CD4-positive, alpha-beta memory T cell (primary cell): ENCODE measurements at regions not wholly inside any gene's neighbourhood (a gene's known extent, or its start where the extent isn't known, plus 50 kb on each side); places are given as distances from the start of the nearest gene placed in this dataset.

Source experiments
- CTCF ChIA-PET: fragments of 350-600 bp; sonication (Branson Sonifier 250); formaldehyde crosslinking; loops from one replicate; lab custom pipeline; 2021; ENCODE audit warnings: inconsistent platforms; ENCODE audit not compliant: partially characterized antibody; lab: Charles Lee
- POLR2A ChIA-PET: fragments of 350-600 bp; sonication (Branson Sonifier 250); formaldehyde crosslinking; loops from one replicate; lab custom pipeline; 2021; ENCODE audit not compliant: partially characterized antibody; lab: Charles Lee
- DNase-seq, 5 donors: peaks; one replicate each; pipeline versions ENCODE4 v3.0.0 to v3.0.0-alpha.2; 2020 to 2022; ENCODE audit warnings: mixed read lengths in 1 of 5
- H3K27ac ChIP-seq: one replicate; pipeline ENCODE4 v1.7.0; 2013; ENCODE audit warnings: low read depth, low read length
- H3K27me3 ChIP-seq: 2 replicates; pipeline ENCODE4 v1.7.0; 2013; ENCODE audit warnings: mild to moderate bottlenecking, low read length, moderate library complexity; ENCODE audit not compliant: insufficient read depth
- H3K36me3 ChIP-seq: 2 replicates; pipeline ENCODE4 v1.7.0; 2013; ENCODE audit warnings: mild to moderate bottlenecking, low read length, moderate library complexity; ENCODE audit not compliant: insufficient read depth
- H3K4me1 ChIP-seq: 2 replicates; pipeline ENCODE4 v1.7.0; 2013; ENCODE audit warnings: mild to moderate bottlenecking, low read length, moderate library complexity; ENCODE audit not compliant: insufficient read depth
- H3K4me3 ChIP-seq, 2 donors: one replicate each; pipeline ENCODE4 v1.7.0; 2013; ENCODE audit warnings: low read length in 2 of 2, mild to moderate bottlenecking in 1 of 2
- H3K9me3 ChIP-seq, 2 donors: one replicate each; pipeline ENCODE4 v1.7.0; 2013; ENCODE audit warnings: low read length in 2 of 2, control low read depth in 1 of 2; ENCODE audit not compliant: control insufficient read depth in 1 of 2
- H3K27ac Mint-ChIP-seq, 7 donors: one replicate each; pipeline ENCODE4 v1.8.0; 2020 to 2021; ENCODE audit warnings: mixed read lengths in 7 of 7, mild to moderate bottlenecking in 6 of 7, inconsistent platforms in 3 of 7, moderate library complexity in 3 of 7
- H3K27me3 Mint-ChIP-seq, 2 donors: one replicate each; pipeline ENCODE4 v1.8.0; 2020 to 2021; ENCODE audit warnings: mixed read lengths in 2 of 2
- H3K36me3 Mint-ChIP-seq, 2 donors: one replicate each; pipeline ENCODE4 v1.8.0; 2020 to 2021; ENCODE audit warnings: mixed read lengths in 2 of 2, inconsistent platforms in 1 of 2, mild to moderate bottlenecking in 1 of 2
- H3K4me1 Mint-ChIP-seq, 4 donors: one replicate each; pipeline ENCODE4 v1.8.0; 2020 to 2021; ENCODE audit warnings: mixed read lengths in 4 of 4, mild to moderate bottlenecking in 1 of 4
- H3K4me3 Mint-ChIP-seq, 8 donors: one replicate each; pipeline ENCODE4 v1.8.0; 2020 to 2021; ENCODE audit warnings: mixed read lengths in 8 of 8, mild to moderate bottlenecking in 7 of 8, moderate library complexity in 6 of 8, inconsistent platforms in 3 of 8
- H3K9me3 Mint-ChIP-seq, 8 donors: one replicate each; pipeline ENCODE4 v1.8.0; 2020 to 2021; ENCODE audit warnings: mixed read lengths in 8 of 8, mild to moderate bottlenecking in 5 of 8, inconsistent platforms in 3 of 8, moderate library complexity in 1 of 8
- intact Hi-C: fragments of 100-400 bp; cut with micrococcal nuclease; formaldehyde crosslinking; loops from one replicate; pipeline ENCODE4 v1.15.1; 2023

GRCh38 chrX:121227888-121228287, 180.5 kb downstream of the GLUD2 start:
- Histone ChIP-seq H3K4me3 (no peak overlapping the region), H3K4me1 (no peaks in the 10 kb centered on the region), H3K27ac (no peak overlapping the region), H3K27me3 (no peaks in the 10 kb centered on the region), H3K9me3 (no peaks in the 10 kb centered on the region), H3K36me3 (no peaks in the 10 kb centered on the region)
- Mint-ChIP-seq H3K36me3 (no peaks in the 10 kb centered on the region), H3K4me1 (peaks cover 0 to 4% (median 0%) of the 10 kb centered on the region in 4 donors), H3K27ac (no peak overlapping the region), H3K27me3 (no peaks in the 10 kb centered on the region), H3K9me3 (peaks cover 0 to 3% (median 0%) of the 10 kb centered on the region in 8 donors), H3K4me3 (no peak overlapping the region)
- intact Hi-C loops = no loop called here
- no peak for DNase-seq
- CTCF ChIA-PET = no interaction called here
- POLR2A ChIA-PET = no interaction called here

- Histone ChIP-seq H3K9me3 (no peaks in the 10 kb centered on the region), H3K27me3 (no peaks in the 10 kb centered on the region), H3K4me3 (no peak overlapping the region), H3K4me1 (no peaks in the 10 kb centered on the region), H3K36me3 (no peaks in the 10 kb centered on the region), H3K27ac (no peak overlapping the region)
- intact Hi-C loops = no loop called here
- no peaks in the 10 kb centered on the region for H3K27me3 Mint-ChIP-seq
- peak overlapping the region in 1 of 7 donors; percentile 41 for H3K27ac Mint-ChIP-seq
- peaks cover 0 to 5% (median 0%) of the 10 kb centered on the region in 8 donors for H3K9me3 Mint-ChIP-seq
- H3K4me3 Mint-ChIP-seq = peak overlapping the region in 2 of 8 donors; percentile 10 to 20
- DNase-seq = peak in 1 of 5 donors; percentile 9
- peaks cover 0 to 6% (median 0%) of the 10 kb centered on the region in 4 donors for H3K4me1 Mint-ChIP-seq
- H3K36me3 Mint-ChIP-seq = no peaks in the 10 kb centered on the region
- POLR2A ChIA-PET = no interaction called here
- CTCF ChIA-PET = no interaction called here
Measured at GRCh38 chrX:121231566-121232358, 184.4 kb downstream of the GLUD2 start.

DNA sequence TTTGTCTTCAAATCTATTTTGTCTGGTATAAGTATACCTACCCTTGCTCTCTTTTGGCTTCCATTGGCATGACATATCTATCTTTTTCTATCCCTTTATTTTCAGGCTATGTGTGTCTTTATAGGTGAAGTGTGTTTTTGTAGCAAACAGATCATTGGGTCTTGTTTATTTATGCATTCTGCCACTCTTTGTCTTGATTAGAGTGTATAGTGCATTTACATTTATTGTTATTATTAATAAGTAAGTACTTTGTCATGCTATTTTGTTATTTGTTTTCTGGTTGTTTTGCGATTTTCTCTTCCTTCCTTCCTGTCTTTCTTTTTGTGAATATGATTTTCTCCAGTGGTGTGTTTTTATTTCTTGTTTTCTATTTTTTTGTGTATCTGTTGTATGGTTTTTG, 188.6 kb downstream of the GLUD2 start:
- ChIA-PET POLR2A (no interaction called here), CTCF (no interaction called here)
- Histone ChIP-seq H3K27ac (no peak overlapping the region), H3K27me3 (no peaks in the 10 kb centered on the region), H3K36me3 (no peaks in the 10 kb centered on the region), H3K4me1 (no peaks in the 10 kb centered on the region), H3K9me3 (no peaks in the 10 kb centered on the region), H3K4me3 (no peak overlapping the region)
- H3K27me3 Mint-ChIP-seq = no peaks in the 10 kb centered on the region
- H3K36me3 Mint-ChIP-seq = no peaks in the 10 kb centered on the region
- H3K9me3 Mint-ChIP-seq = peaks cover 0 to 5% (median 0%) of the 10 kb centered on the region in 8 donors
- no peak for DNase-seq
- H3K4me1 Mint-ChIP-seq = peaks cover 0 to 4% (median 0%) of the 10 kb centered on the region in 4 donors
- H3K27ac Mint-ChIP-seq = no peak overlapping the region
- intact Hi-C loops = no loop called here
- H3K4me3 Mint-ChIP-seq = no peak overlapping the region

DNA sequence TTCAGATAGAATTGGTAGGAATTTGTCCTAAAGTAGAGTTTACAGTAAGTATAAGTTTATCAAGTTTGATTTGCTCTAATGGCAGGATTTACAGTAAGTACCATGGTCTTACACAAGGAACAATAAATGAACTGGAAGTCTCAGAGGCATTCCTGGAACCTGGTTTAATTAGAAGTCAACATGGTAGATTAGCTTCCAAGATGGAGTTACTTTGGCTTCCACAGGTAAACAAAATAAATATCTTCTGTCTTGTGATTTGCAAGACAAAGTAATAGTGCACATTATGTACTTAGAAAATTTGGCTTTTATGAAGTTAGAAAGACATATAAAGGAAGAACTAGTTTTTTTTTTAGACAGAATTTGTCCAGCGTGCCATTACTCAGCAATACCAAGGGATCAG, 190.7 kb downstream of the GLUD2 start:
- H3K4me3 ChIP-seq = no peak overlapping the region

GRCh38 chrX:121244511-121244910, 197.1 kb downstream of the GLUD2 start:
- Histone ChIP-seq H3K9me3 (no peaks in the 10 kb centered on the region), H3K4me3 (no peak overlapping the region), H3K27ac (no peak overlapping the region), H3K36me3 (no peaks in the 10 kb centered on the region), H3K27me3 (no peaks in the 10 kb centered on the region), H3K4me1 (no peaks in the 10 kb centered on the region)
- Mint-ChIP-seq H3K27ac (no peak overlapping the region), H3K4me3 (no peak overlapping the region), H3K27me3 (peaks cover 0 to 4% of the 10 kb centered on the region in 2 donors), H3K36me3 (no peaks in the 10 kb centered on the region), H3K4me1 (no peaks in the 10 kb centered on the region), H3K9me3 (no peaks in the 10 kb centered on the region)
- intact Hi-C loops = no loop called here
- DNase-seq = no peak
- POLR2A ChIA-PET = no interaction called here
- CTCF ChIA-PET = no interaction called here

More for the DNA sequence above, 190.7 kb downstream of the GLUD2 start:
- peaks cover 0 to 4% of the 10 kb centered on the region in 2 donors for H3K27me3 Mint-ChIP-seq
- H3K36me3 ChIP-seq = no peaks in the 10 kb centered on the region
- no peaks in the 10 kb centered on the region for H3K36me3 Mint-ChIP-seq
- no peak overlapping the region for H3K27ac Mint-ChIP-seq
- no peak overlapping the region for H3K4me3 Mint-ChIP-seq
- no peak for DNase-seq
- H3K9me3 Mint-ChIP-seq = peaks cover 0 to 5% (median 0%) of the 10 kb centered on the region in 8 donors
- H3K4me1 ChIP-seq = no peaks in the 10 kb centered on the region
- POLR2A ChIA-PET = no interaction called here
- H3K27ac ChIP-seq = no peak overlapping the region
- H3K9me3 ChIP-seq = no peaks in the 10 kb centered on the region
- H3K4me1 Mint-ChIP-seq = peaks cover 0 to 1% (median 0%) of the 10 kb centered on the region in 4 donors
- CTCF ChIA-PET = no interaction called here
- intact Hi-C loops = no loop called here
- no peaks in the 10 kb centered on the region for H3K27me3 ChIP-seq

GRCh38 chrX:121245763-121246162, 198.4 kb downstream of the GLUD2 start:
- H3K27me3 Mint-ChIP-seq = peaks cover 0 to 4% of the 10 kb centered on the region in 2 donors
- H3K4me3 Mint-ChIP-seq = no peak overlapping the region
- ChIA-PET CTCF (no interaction called here), POLR2A (no interaction called here)
- no peak overlapping the region for H3K27ac Mint-ChIP-seq
- H3K4me3 ChIP-seq = no peak overlapping the region
- no peaks in the 10 kb centered on the region for H3K9me3 Mint-ChIP-seq
- H3K36me3 Mint-ChIP-seq = no peaks in the 10 kb centered on the region
- H3K4me1 ChIP-seq = no peaks in the 10 kb centered on the region
- no peaks in the 10 kb centered on the region for H3K9me3 ChIP-seq
- H3K4me1 Mint-ChIP-seq = no peaks in the 10 kb centered on the region
- no peak overlapping the region for H3K27ac ChIP-seq
- DNase-seq = no peak
- no peaks in the 10 kb centered on the region for H3K36me3 ChIP-seq
- H3K27me3 ChIP-seq = no peaks in the 10 kb centered on the region
- intact Hi-C loops = no loop called here

DNA sequence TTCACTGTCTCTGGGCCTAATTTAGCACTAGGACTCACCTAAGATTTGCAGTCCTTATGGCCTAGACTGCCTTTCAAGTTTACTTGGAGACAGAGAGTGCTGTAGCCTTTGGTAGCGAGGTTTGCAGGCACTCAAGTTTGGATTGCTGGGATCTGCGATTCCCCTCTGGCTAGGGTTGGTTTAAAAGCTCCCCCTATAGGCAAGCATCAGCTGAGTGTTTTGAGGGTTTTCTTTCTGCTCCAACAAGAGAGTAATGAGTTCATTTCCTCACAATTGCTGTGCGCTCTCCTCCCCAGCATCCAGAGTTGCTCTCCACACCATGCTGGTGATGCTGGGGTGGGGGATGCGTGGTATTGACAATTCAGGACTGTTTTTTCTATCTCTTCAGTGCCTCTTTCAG, 206.9 kb downstream of the GLUD2 start:
- H3K4me1 ChIP-seq = no peaks in the 10 kb centered on the region
- Mint-ChIP-seq H3K9me3 (peaks cover 0 to 3% (median 0%) of the 10 kb centered on the region in 8 donors), H3K27ac (no peak overlapping the region), H3K27me3 (peaks cover 0 to 2% of the 10 kb centered on the region in 2 donors), H3K4me1 (no peaks in the 10 kb centered on the region), H3K36me3 (no peaks in the 10 kb centered on the region), H3K4me3 (no peak overlapping the region)
- H3K9me3 ChIP-seq = no peaks in the 10 kb centered on the region
- H3K27me3 ChIP-seq = no peaks in the 10 kb centered on the region
- CTCF ChIA-PET = no interaction called here
- DNase-seq = no peak
- H3K4me3 ChIP-seq = no peak overlapping the region
- no peak overlapping the region for H3K27ac ChIP-seq
- intact Hi-C loops = no loop called here
- H3K36me3 ChIP-seq = no peaks in the 10 kb centered on the region
- POLR2A ChIA-PET = no interaction called here
